ENCODE measurements at regions not wholly inside any gene's neighbourhood (a gene's known extent, or its start where the extent isn't known, plus 50 kb on each side); places are given as distances from the start of the nearest gene placed in this dataset.

- H3K27me3 ChIP-seq (ENCODE audit: control insufficient read depth, insufficient read depth, low read length) = no peaks in the 10 kb centered on the region
- H3K9ac ChIP-seq (ENCODE audit: low read depth, low read length) = no peak overlapping the region
- H3K4me1 ChIP-seq (ENCODE audit: control insufficient read depth, insufficient read depth, low read length) = no peaks in the 10 kb centered on the region
- H3K36me3 ChIP-seq (ENCODE audit: control insufficient read depth, insufficient read depth, low read length) = no peaks in the 10 kb centered on the region
- H3K4me3 ChIP-seq (ENCODE audit: low read depth, low read length) = no peak overlapping the region
- peaks cover 10% of the 10 kb centered on the region for H3K9me3 ChIP-seq (ENCODE audit: control insufficient read depth, insufficient read depth, low read length)
Observed at GRCh38 chr7:155182406-155182970, 112.4 kb downstream of the HTR5A start.

- no peaks in the 10 kb centered on the region for H3K4me1 ChIP-seq (ENCODE audit: control insufficient read depth, insufficient read depth, low read length)
- no peaks in the 10 kb centered on the region for H3K36me3 ChIP-seq (ENCODE audit: control insufficient read depth, insufficient read depth, low read length)
- H3K9ac ChIP-seq (ENCODE audit: low read depth, low read length) = no peak overlapping the region
- no peaks in the 10 kb centered on the region for H3K27me3 ChIP-seq (ENCODE audit: control insufficient read depth, insufficient read depth, low read length)
- peaks cover 10% of the 10 kb centered on the region for H3K9me3 ChIP-seq (ENCODE audit: control insufficient read depth, insufficient read depth, low read length)
- H3K4me3 ChIP-seq (ENCODE audit: low read depth, low read length) = no peak overlapping the region
Observed at GRCh38 chr7:155183655-155184054, 113.5 kb downstream of the HTR5A start.

- Histone ChIP-seq H3K4me3 (ENCODE audit: low read depth, low read length) (no peak overlapping the region), H3K9me3 (ENCODE audit: control insufficient read depth, insufficient read depth, low read length) (peaks cover 10% of the 10 kb centered on the region), H3K4me1 (ENCODE audit: control insufficient read depth, insufficient read depth, low read length) (no peaks in the 10 kb centered on the region), H3K27me3 (ENCODE audit: control insufficient read depth, insufficient read depth, low read length) (no peaks in the 10 kb centered on the region), H3K9ac (ENCODE audit: low read depth, low read length) (no peak overlapping the region), H3K36me3 (ENCODE audit: control insufficient read depth, insufficient read depth, low read length) (no peaks in the 10 kb centered on the region)
Observed at GRCh38 chr7:155184923-155185322, 112.8 kb upstream of the INSIG1 start.

- no peak overlapping the region for H3K9ac ChIP-seq (ENCODE audit: low read depth, low read length)
- H3K4me1 ChIP-seq (ENCODE audit: control insufficient read depth, insufficient read depth, low read length) = no peaks in the 10 kb centered on the region
- peaks cover 10% of the 10 kb centered on the region for H3K9me3 ChIP-seq (ENCODE audit: control insufficient read depth, insufficient read depth, low read length)
- H3K4me3 ChIP-seq (ENCODE audit: low read depth, low read length) = no peak overlapping the region
- peaks cover 5% of the 10 kb centered on the region for H3K27me3 ChIP-seq (ENCODE audit: control insufficient read depth, insufficient read depth, low read length)
- H3K36me3 ChIP-seq (ENCODE audit: control insufficient read depth, insufficient read depth, low read length) = no peaks in the 10 kb centered on the region
Observed at GRCh38 chr7:155187061-155187785, 110.5 kb upstream of the INSIG1 start.

- Histone ChIP-seq H3K4me1 (ENCODE audit: control insufficient read depth, insufficient read depth, low read length) (no peaks in the 10 kb centered on the region), H3K36me3 (ENCODE audit: control insufficient read depth, insufficient read depth, low read length) (no peaks in the 10 kb centered on the region), H3K4me3 (ENCODE audit: low read depth, low read length) (no peak overlapping the region), H3K9me3 (ENCODE audit: control insufficient read depth, insufficient read depth, low read length) (peaks cover 12% of the 10 kb centered on the region), H3K27me3 (ENCODE audit: control insufficient read depth, insufficient read depth, low read length) (peaks cover 5% of the 10 kb centered on the region), H3K9ac (ENCODE audit: low read depth, low read length) (no peak overlapping the region)
Observed at GRCh38 chr7:155188357-155188756, 109.3 kb upstream of the INSIG1 start.

GRCh38 chr7:155188821-155189581 is 108.7 kb upstream of the INSIG1 start:
- H3K36me3 ChIP-seq (ENCODE audit: control insufficient read depth, insufficient read depth, low read length) = no peaks in the 10 kb centered on the region
- no peak overlapping the region for H3K9ac ChIP-seq (ENCODE audit: low read depth, low read length)
- no peak overlapping the region for H3K4me3 ChIP-seq (ENCODE audit: low read depth, low read length)
- H3K9me3 ChIP-seq (ENCODE audit: control insufficient read depth, insufficient read depth, low read length) = peaks cover 12% of the 10 kb centered on the region
- H3K4me1 ChIP-seq (ENCODE audit: control insufficient read depth, insufficient read depth, low read length) = no peaks in the 10 kb centered on the region
- H3K27me3 ChIP-seq (ENCODE audit: control insufficient read depth, insufficient read depth, low read length) = peaks cover 5% of the 10 kb centered on the region

GRCh38 chr7:155189590-155189989 is 108.1 kb upstream of the INSIG1 start:
- no peak overlapping the region for H3K4me3 ChIP-seq (ENCODE audit: low read depth, low read length)

GRCh38 chr7:155190688-155191087 is 107.0 kb upstream of the INSIG1 start:
- H3K27me3 ChIP-seq (ENCODE audit: control insufficient read depth, insufficient read depth, low read length) = peaks cover 5% of the 10 kb centered on the region
- no peaks in the 10 kb centered on the region for H3K4me1 ChIP-seq (ENCODE audit: control insufficient read depth, insufficient read depth, low read length)
- peak overlapping the region; percentile 22 for H3K4me3 ChIP-seq (ENCODE audit: low read depth, low read length)
- H3K36me3 ChIP-seq (ENCODE audit: control insufficient read depth, insufficient read depth, low read length) = no peaks in the 10 kb centered on the region
- H3K9me3 ChIP-seq (ENCODE audit: control insufficient read depth, insufficient read depth, low read length) = peaks cover 8% of the 10 kb centered on the region
- H3K9ac ChIP-seq (ENCODE audit: low read depth, low read length) = no peak overlapping the region

More at GRCh38 chr7:155189590-155189989, 108.1 kb upstream of the INSIG1 start:
- Histone ChIP-seq H3K9me3 (ENCODE audit: control insufficient read depth, insufficient read depth, low read length) (peaks cover 12% of the 10 kb centered on the region), H3K9ac (ENCODE audit: low read depth, low read length) (no peak overlapping the region), H3K27me3 (ENCODE audit: control insufficient read depth, insufficient read depth, low read length) (peaks cover 5% of the 10 kb centered on the region), H3K4me1 (ENCODE audit: control insufficient read depth, insufficient read depth, low read length) (no peaks in the 10 kb centered on the region), H3K36me3 (ENCODE audit: control insufficient read depth, insufficient read depth, low read length) (no peaks in the 10 kb centered on the region)

GRCh38 chr7:155191137-155191536 is 106.5 kb upstream of the INSIG1 start:
- Histone ChIP-seq H3K9ac (ENCODE audit: low read depth, low read length) (no peak overlapping the region), H3K27me3 (ENCODE audit: control insufficient read depth, insufficient read depth, low read length) (peaks cover 5% of the 10 kb centered on the region), H3K36me3 (ENCODE audit: control insufficient read depth, insufficient read depth, low read length) (no peaks in the 10 kb centered on the region), H3K4me1 (ENCODE audit: control insufficient read depth, insufficient read depth, low read length) (no peaks in the 10 kb centered on the region), H3K9me3 (ENCODE audit: control insufficient read depth, insufficient read depth, low read length) (peaks cover 4% of the 10 kb centered on the region), H3K4me3 (ENCODE audit: low read depth, low read length) (no peak overlapping the region)

- no peaks in the 10 kb centered on the region for H3K4me1 ChIP-seq (ENCODE audit: control insufficient read depth, insufficient read depth, low read length)
- no peak overlapping the region for H3K9ac ChIP-seq (ENCODE audit: low read depth, low read length)
- H3K9me3 ChIP-seq (ENCODE audit: control insufficient read depth, insufficient read depth, low read length) = peaks cover 3% of the 10 kb centered on the region
- no peak overlapping the region for H3K4me3 ChIP-seq (ENCODE audit: low read depth, low read length)
- peaks cover 5% of the 10 kb centered on the region for H3K27me3 ChIP-seq (ENCODE audit: control insufficient read depth, insufficient read depth, low read length)
- no peaks in the 10 kb centered on the region for H3K36me3 ChIP-seq (ENCODE audit: control insufficient read depth, insufficient read depth, low read length)
Observed at GRCh38 chr7:155191901-155192478, 105.7 kb upstream of the INSIG1 start.

GRCh38 chr7:155192961-155193640 is 104.6 kb upstream of the INSIG1 start:
- Histone ChIP-seq H3K9ac (ENCODE audit: low read depth, low read length) (no peak overlapping the region), H3K4me1 (ENCODE audit: control insufficient read depth, insufficient read depth, low read length) (no peaks in the 10 kb centered on the region), H3K36me3 (ENCODE audit: control insufficient read depth, insufficient read depth, low read length) (no peaks in the 10 kb centered on the region), H3K27me3 (ENCODE audit: control insufficient read depth, insufficient read depth, low read length) (peaks cover 5% of the 10 kb centered on the region), H3K4me3 (ENCODE audit: low read depth, low read length) (no peak overlapping the region), H3K9me3 (ENCODE audit: control insufficient read depth, insufficient read depth, low read length) (peaks cover 3% of the 10 kb centered on the region)

Data from iPS-15b (cell line).